Parathyroid adenoma (tissue), 2 donors: ENCODE measurements at regions not wholly inside any gene's neighbourhood (a gene's known extent, or its start where the extent isn't known, plus 50 kb on each side); places are given as distances from the start of the nearest gene placed in this dataset.

Experiments
- H2AFZ ChIP-seq: fragments of 300-600 bp; sonication (generic); one replicate; pipeline ENCODE4 v1.7.0; 2017; ENCODE audit warnings: antibody characterized with exemption, mild to moderate bottlenecking
- H3K27ac ChIP-seq: fragments of 300-600 bp; sonication (generic); one replicate; pipeline ENCODE4 v1.7.0; 2017
- H3K27me3 ChIP-seq: fragments of 300-600 bp; sonication (generic); one replicate; pipeline ENCODE4 v1.7.0; 2017; ENCODE audit warnings: low read length; ENCODE audit not compliant: control insufficient read depth, insufficient read depth
- H3K36me3 ChIP-seq: fragments of 300-600 bp; sonication (generic); one replicate; pipeline ENCODE4 v1.7.0; 2017; ENCODE audit warnings: low read length; ENCODE audit not compliant: control insufficient read depth, insufficient read depth
- H3K4me1 ChIP-seq: fragments of 300-600 bp; sonication (generic); one replicate; pipeline ENCODE4 v1.7.0; 2017; ENCODE audit warnings: control low read depth
- H3K4me2 ChIP-seq: fragments of 300-600 bp; sonication (generic); one replicate; pipeline ENCODE4 v1.7.0; 2017; ENCODE audit warnings: low read length
- H3K4me3 ChIP-seq: fragments of 300-600 bp; sonication (generic); one replicate; pipeline ENCODE4 v1.7.0; 2017; ENCODE audit warnings: low read depth, low read length
- H3K79me2 ChIP-seq: fragments of 300-600 bp; sonication (generic); one replicate; pipeline ENCODE4 v1.7.0; 2017; ENCODE audit warnings: control low read depth
- H3K9ac ChIP-seq: fragments of 300-600 bp; sonication (generic); one replicate; pipeline ENCODE4 v1.7.0; 2017; ENCODE audit warnings: mild to moderate bottlenecking
- H3K9me3 ChIP-seq: fragments of 300-600 bp; sonication (generic); one replicate; pipeline ENCODE4 v1.7.0; 2017; ENCODE audit warnings: low read length; ENCODE audit not compliant: control insufficient read depth
- CTCF ChIP-seq: fragments of 300-600 bp; sonication (generic); IDR thresholded peaks from one replicate; pipeline ENCODE4 v1.7.0; 2017; ENCODE audit warnings: antibody characterized with exemption, mild to moderate bottlenecking
- donor health status: primary hyperparathyroidism.

- Histone ChIP-seq H2AFZ (no peak overlapping the region), H3K79me2 (no peaks in the 10 kb centered on the region), H3K27me3 (no peaks in the 10 kb centered on the region), H3K9me3 (no peaks in the 10 kb centered on the region), H3K4me3 (no peak overlapping the region), H3K4me2 (no peak overlapping the region), H3K27ac (no peak overlapping the region), H3K4me1 (no peaks in the 10 kb centered on the region), H3K9ac (no peak overlapping the region), H3K36me3 (no peaks in the 10 kb centered on the region)
- TF ChIP-seq CTCF, result no peak
Measured at GRCh38 chr16:72677662-72678447, 370.1 kb downstream of the ZFHX3 start.

GRCh38 chr16:72673118-72673517 is 374.8 kb downstream of the ZFHX3 start:
- Histone ChIP-seq H3K9me3 (no peaks in the 10 kb centered on the region), H3K9ac (no peak overlapping the region), H3K4me3 (no peak overlapping the region), H2AFZ (no peak overlapping the region), H3K79me2 (no peaks in the 10 kb centered on the region), H3K4me1 (no peaks in the 10 kb centered on the region), H3K4me2 (no peak overlapping the region), H3K27ac (no peak overlapping the region), H3K36me3 (no peaks in the 10 kb centered on the region), H3K27me3 (no peaks in the 10 kb centered on the region)
- TF ChIP-seq CTCF, result no peak

GRCh38 chr16:72666267-72666666 is 381.7 kb downstream of the ZFHX3 start:
- no peak overlapping the region for H3K4me3 ChIP-seq
- H3K9me3 ChIP-seq, result no peaks in the 10 kb centered on the region
- H3K36me3 ChIP-seq, result no peaks in the 10 kb centered on the region
- H3K27ac ChIP-seq, result no peak overlapping the region
- H2AFZ ChIP-seq, result peak overlapping the region; percentile 84
- H3K79me2 ChIP-seq, result no peaks in the 10 kb centered on the region
- no peak overlapping the region for H3K9ac ChIP-seq
- peaks cover 5% of the 10 kb centered on the region for H3K4me1 ChIP-seq
- TF ChIP-seq CTCF, result no peak
- H3K4me2 ChIP-seq, result no peak overlapping the region
- H3K27me3 ChIP-seq, result no peaks in the 10 kb centered on the region

GRCh38 chr16:72665701-72666100 is 382.2 kb downstream of the ZFHX3 start:
- Histone ChIP-seq H3K4me1 (peaks cover 5% of the 10 kb centered on the region), H3K9ac (no peak overlapping the region), H2AFZ (peak overlapping the region; percentile 84), H3K4me3 (peak overlapping the region; percentile 88), H3K9me3 (no peaks in the 10 kb centered on the region), H3K27ac (no peak overlapping the region), H3K4me2 (peak overlapping the region; percentile 95), H3K27me3 (no peaks in the 10 kb centered on the region), H3K79me2 (no peaks in the 10 kb centered on the region), H3K36me3 (no peaks in the 10 kb centered on the region)
- TF ChIP-seq CTCF, result no peak
